ENCODE measurements at regions not wholly inside any gene's neighbourhood (a gene's known extent, or its start where the extent isn't known, plus 50 kb on each side); places are given as distances from the start of the nearest gene placed in this dataset.

GRCh38 chr9:93900971-93901861, 53.9 kb downstream of the BARX1 start:
- H3K9me3 ChIP-seq (ENCODE audit: low read length) = no peaks in the 10 kb centered on the region
- no peak overlapping the region for H3K4me3 ChIP-seq (ENCODE audit: low read depth in 1 of 2, low read length in 2 of 2)
- no peaks in the 10 kb centered on the region for H3K36me3 ChIP-seq (ENCODE audit: insufficient read depth, low read length)
- no peak overlapping the region for H3K27ac ChIP-seq (ENCODE audit: low read depth, low read length)
- no peak overlapping the region for H3K9ac ChIP-seq (ENCODE audit: low read length)
- H3K4me1 ChIP-seq (ENCODE audit: insufficient read depth, low read length) = no peaks in the 10 kb centered on the region
- no peaks in the 10 kb centered on the region for H3K27me3 ChIP-seq (ENCODE audit: control insufficient read depth in 1 of 2, insufficient read depth in 2 of 2, low read length in 2 of 2)

- no peak overlapping the region for H3K4me3 ChIP-seq (ENCODE audit: low read depth in 1 of 2, low read length in 2 of 2)
- H3K9ac ChIP-seq (ENCODE audit: low read length) = no peak overlapping the region
- no peaks in the 10 kb centered on the region for H3K27me3 ChIP-seq (ENCODE audit: control insufficient read depth in 1 of 2, insufficient read depth in 2 of 2, low read length in 2 of 2)
- H3K27ac ChIP-seq (ENCODE audit: low read depth, low read length) = no peak overlapping the region
- H3K4me1 ChIP-seq (ENCODE audit: insufficient read depth, low read length) = no peaks in the 10 kb centered on the region
- no peaks in the 10 kb centered on the region for H3K36me3 ChIP-seq (ENCODE audit: insufficient read depth, low read length)
- H3K9me3 ChIP-seq (ENCODE audit: low read length) = no peaks in the 10 kb centered on the region
Measured at GRCh38 chr9:93900436-93900819, 54.7 kb downstream of the BARX1 start.

- Histone ChIP-seq H3K4me1 (ENCODE audit: insufficient read depth, low read length) (no peaks in the 10 kb centered on the region), H3K9me3 (ENCODE audit: low read length) (no peaks in the 10 kb centered on the region), H3K4me3 (ENCODE audit: low read depth in 1 of 2, low read length in 2 of 2) (no peak overlapping the region), H3K27ac (ENCODE audit: low read depth, low read length) (no peak overlapping the region), H3K36me3 (ENCODE audit: insufficient read depth, low read length) (no peaks in the 10 kb centered on the region), H3K9ac (ENCODE audit: low read length) (no peak overlapping the region), H3K27me3 (ENCODE audit: control insufficient read depth in 1 of 2, insufficient read depth in 2 of 2, low read length in 2 of 2) (no peaks in the 10 kb centered on the region)
Measured at GRCh38 chr9:93899609-93900435, 55.3 kb downstream of the BARX1 start.

GRCh38 chr9:93898502-93899426, 56.4 kb downstream of the BARX1 start:
- no peaks in the 10 kb centered on the region for H3K27me3 ChIP-seq (ENCODE audit: control insufficient read depth in 1 of 2, insufficient read depth in 2 of 2, low read length in 2 of 2)
- H3K4me1 ChIP-seq (ENCODE audit: insufficient read depth, low read length) = no peaks in the 10 kb centered on the region
- H3K9ac ChIP-seq (ENCODE audit: low read length) = no peak overlapping the region
- H3K27ac ChIP-seq (ENCODE audit: low read depth, low read length) = no peak overlapping the region
- H3K9me3 ChIP-seq (ENCODE audit: low read length) = no peaks in the 10 kb centered on the region
- no peaks in the 10 kb centered on the region for H3K36me3 ChIP-seq (ENCODE audit: insufficient read depth, low read length)
- H3K4me3 ChIP-seq (ENCODE audit: low read depth in 1 of 2, low read length in 2 of 2) = no peak overlapping the region

GRCh38 chr9:93898026-93898425, 57.1 kb downstream of the BARX1 start:
- no peak overlapping the region for H3K4me3 ChIP-seq (ENCODE audit: low read depth in 1 of 2, low read length in 2 of 2)

GRCh38 chr9:93897075-93897970, 57.8 kb downstream of the BARX1 start:
- Histone ChIP-seq H3K27me3 (ENCODE audit: control insufficient read depth in 1 of 2, insufficient read depth in 2 of 2, low read length in 2 of 2) (no peaks in the 10 kb centered on the region), H3K27ac (ENCODE audit: low read depth, low read length) (no peak overlapping the region), H3K4me3 (ENCODE audit: low read depth in 1 of 2, low read length in 2 of 2) (no peak overlapping the region), H3K36me3 (ENCODE audit: insufficient read depth, low read length) (no peaks in the 10 kb centered on the region), H3K9ac (ENCODE audit: low read length) (no peak overlapping the region), H3K9me3 (ENCODE audit: low read length) (no peaks in the 10 kb centered on the region), H3K4me1 (ENCODE audit: insufficient read depth, low read length) (no peaks in the 10 kb centered on the region)

More at GRCh38 chr9:93898026-93898425, 57.1 kb downstream of the BARX1 start:
- no peaks in the 10 kb centered on the region for H3K9me3 ChIP-seq (ENCODE audit: low read length)
- H3K27me3 ChIP-seq (ENCODE audit: control insufficient read depth in 1 of 2, insufficient read depth in 2 of 2, low read length in 2 of 2) = no peaks in the 10 kb centered on the region
- no peak overlapping the region for H3K9ac ChIP-seq (ENCODE audit: low read length)
- H3K36me3 ChIP-seq (ENCODE audit: insufficient read depth, low read length) = no peaks in the 10 kb centered on the region
- H3K4me1 ChIP-seq (ENCODE audit: insufficient read depth, low read length) = no peaks in the 10 kb centered on the region
- no peak overlapping the region for H3K27ac ChIP-seq (ENCODE audit: low read depth, low read length)

- Histone ChIP-seq H3K9me3 (ENCODE audit: low read length) (no peaks in the 10 kb centered on the region), H3K4me3 (ENCODE audit: low read depth in 1 of 2, low read length in 2 of 2) (no peak overlapping the region), H3K27me3 (ENCODE audit: control insufficient read depth in 1 of 2, insufficient read depth in 2 of 2, low read length in 2 of 2) (no peaks in the 10 kb centered on the region), H3K9ac (ENCODE audit: low read length) (no peak overlapping the region), H3K36me3 (ENCODE audit: insufficient read depth, low read length) (no peaks in the 10 kb centered on the region), H3K27ac (ENCODE audit: low read depth, low read length) (no peak overlapping the region), H3K4me1 (ENCODE audit: insufficient read depth, low read length) (no peaks in the 10 kb centered on the region)
Measured at GRCh38 chr9:93896496-93897033, 58.6 kb downstream of the BARX1 start.

GRCh38 chr9:93896093-93896492, 59.1 kb downstream of the BARX1 start:
- H3K4me1 ChIP-seq (ENCODE audit: insufficient read depth, low read length) = no peaks in the 10 kb centered on the region
- no peaks in the 10 kb centered on the region for H3K36me3 ChIP-seq (ENCODE audit: insufficient read depth, low read length)
- H3K9me3 ChIP-seq (ENCODE audit: low read length) = no peaks in the 10 kb centered on the region
- no peak overlapping the region for H3K4me3 ChIP-seq (ENCODE audit: low read depth in 1 of 2, low read length in 2 of 2)
- H3K27me3 ChIP-seq (ENCODE audit: control insufficient read depth in 1 of 2, insufficient read depth in 2 of 2, low read length in 2 of 2) = no peaks in the 10 kb centered on the region
- no peak overlapping the region for H3K27ac ChIP-seq (ENCODE audit: low read depth, low read length)
- no peak overlapping the region for H3K9ac ChIP-seq (ENCODE audit: low read length)

- Histone ChIP-seq H3K27me3 (ENCODE audit: control insufficient read depth in 1 of 2, insufficient read depth in 2 of 2, low read length in 2 of 2) (no peaks in the 10 kb centered on the region), H3K4me3 (ENCODE audit: low read depth in 1 of 2, low read length in 2 of 2) (no peak overlapping the region), H3K36me3 (ENCODE audit: insufficient read depth, low read length) (no peaks in the 10 kb centered on the region), H3K9ac (ENCODE audit: low read length) (no peak overlapping the region), H3K27ac (ENCODE audit: low read depth, low read length) (no peak overlapping the region), H3K4me1 (ENCODE audit: insufficient read depth, low read length) (no peaks in the 10 kb centered on the region), H3K9me3 (ENCODE audit: low read length) (no peaks in the 10 kb centered on the region)
Measured at GRCh38 chr9:93895535-93895934, 59.6 kb downstream of the BARX1 start.

GRCh38 chr9:93894691-93895079, 60.5 kb downstream of the BARX1 start:
- H3K9ac ChIP-seq (ENCODE audit: low read length) = no peak overlapping the region
- H3K27me3 ChIP-seq (ENCODE audit: control insufficient read depth in 1 of 2, insufficient read depth in 2 of 2, low read length in 2 of 2) = no peaks in the 10 kb centered on the region
- no peaks in the 10 kb centered on the region for H3K9me3 ChIP-seq (ENCODE audit: low read length)
- H3K4me3 ChIP-seq (ENCODE audit: low read depth in 1 of 2, low read length in 2 of 2) = no peak overlapping the region
- no peaks in the 10 kb centered on the region for H3K36me3 ChIP-seq (ENCODE audit: insufficient read depth, low read length)
- no peaks in the 10 kb centered on the region for H3K4me1 ChIP-seq (ENCODE audit: insufficient read depth, low read length)
- H3K27ac ChIP-seq (ENCODE audit: low read depth, low read length) = no peak overlapping the region

All from muscle layer of colon (tissue), 2 donors.